ENCODE measurements at regions not wholly inside any gene's neighbourhood (a gene's known extent, or its start where the extent isn't known, plus 50 kb on each side); places are given as distances from the start of the nearest gene placed in this dataset.

DNA sequence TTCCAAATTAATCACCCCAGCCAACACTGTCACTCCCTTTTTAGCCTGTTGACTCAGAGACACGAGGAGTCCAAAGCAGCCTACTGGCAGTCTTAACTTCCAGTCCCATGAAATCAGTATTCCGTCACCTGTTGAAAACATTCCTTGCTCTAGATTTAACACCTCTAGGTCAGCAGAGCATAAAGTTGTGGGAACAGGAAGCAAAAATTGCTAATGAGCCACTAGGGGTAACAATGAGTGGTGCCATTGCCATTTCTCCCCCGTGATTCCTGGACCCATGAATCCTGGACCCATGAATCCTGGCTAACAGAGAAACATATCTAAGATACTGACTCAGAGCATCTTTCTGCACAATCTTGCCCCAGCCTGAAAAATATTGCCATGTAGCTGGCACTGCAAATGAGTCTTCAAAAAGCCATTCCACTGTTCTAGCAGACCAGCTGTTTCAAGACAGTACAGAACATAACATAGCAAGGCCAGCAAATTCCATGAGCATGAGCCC, 252.7 kb upstream of the PTER start:
- Histone ChIP-seq H3K4me3 (no peak overlapping the region), H3K4me1 (no peaks in the 10 kb centered on the region), H3K36me3 (no peaks in the 10 kb centered on the region), H3K27ac (no peak overlapping the region), H3K27me3 (no peaks in the 10 kb centered on the region), H3K9me3 (peaks cover 0 to 1% of the 10 kb centered on the region in 2 donors)
- TF ChIP-seq, protein P1, sequence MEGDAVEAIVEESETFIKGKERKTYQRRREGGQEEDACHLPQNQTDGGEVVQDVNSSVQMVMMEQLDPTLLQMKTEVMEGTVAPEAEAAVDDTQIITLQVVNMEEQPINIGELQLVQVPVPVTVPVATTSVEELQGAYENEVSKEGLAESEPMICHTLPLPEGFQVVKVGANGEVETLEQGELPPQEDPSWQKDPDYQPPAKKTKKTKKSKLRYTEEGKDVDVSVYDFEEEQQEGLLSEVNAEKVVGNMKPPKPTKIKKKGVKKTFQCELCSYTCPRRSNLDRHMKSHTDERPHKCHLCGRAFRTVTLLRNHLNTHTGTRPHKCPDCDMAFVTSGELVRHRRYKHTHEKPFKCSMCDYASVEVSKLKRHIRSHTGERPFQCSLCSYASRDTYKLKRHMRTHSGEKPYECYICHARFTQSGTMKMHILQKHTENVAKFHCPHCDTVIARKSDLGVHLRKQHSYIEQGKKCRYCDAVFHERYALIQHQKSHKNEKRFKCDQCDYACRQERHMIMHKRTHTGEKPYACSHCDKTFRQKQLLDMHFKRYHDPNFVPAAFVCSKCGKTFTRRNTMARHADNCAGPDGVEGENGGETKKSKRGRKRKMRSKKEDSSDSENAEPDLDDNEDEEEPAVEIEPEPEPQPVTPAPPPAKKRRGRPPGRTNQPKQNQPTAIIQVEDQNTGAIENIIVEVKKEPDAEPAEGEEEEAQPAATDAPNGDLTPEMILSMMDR (IDR thresholded peaks at IDR 0.05) = no peak
- DNase-seq (no peak), ATAC-seq (no peak)
- intact Hi-C loops (cut with DNase I) = no loop called here

- DNase-seq = no peak
- Histone ChIP-seq H3K36me3 (no peaks in the 10 kb centered on the region), H3K9me3 (peaks cover 0 to 1% of the 10 kb centered on the region in 2 donors), H3K4me3 (no peak overlapping the region), H3K27ac (no peak overlapping the region), H3K4me1 (no peaks in the 10 kb centered on the region), H3K27me3 (no peaks in the 10 kb centered on the region)
- ATAC-seq = no peak
- TF ChIP-seq, protein P1 (IDR thresholded peaks at IDR 0.05) = no peak
- intact Hi-C loops (cut with DNase I) = no loop called here
These were observed 251.9 kb upstream of the PTER start for GRCh38 chr10:16184906-16185305.

GRCh38 chr10:16186564-16186963, 250.2 kb upstream of the PTER start:
- H3K9me3 ChIP-seq = peaks cover 0 to 1% of the 10 kb centered on the region in 2 donors
- H3K4me1 ChIP-seq = no peaks in the 10 kb centered on the region
- DNase-seq (no peak), ATAC-seq (no peak)
- intact Hi-C loops (cut with DNase I) = no loop called here
- TF ChIP-seq, protein P1 (IDR thresholded peaks at IDR 0.05) = no peak
- no peaks in the 10 kb centered on the region for H3K36me3 ChIP-seq
- H3K27me3 ChIP-seq = no peaks in the 10 kb centered on the region
- H3K27ac ChIP-seq = no peak overlapping the region
- no peak overlapping the region for H3K4me3 ChIP-seq

- no peaks in the 10 kb centered on the region for H3K27me3 ChIP-seq
- intact Hi-C loops (cut with DNase I) = no loop called here
- H3K27ac ChIP-seq = no peak overlapping the region
- no peak for DNase-seq
- H3K9me3 ChIP-seq = peaks cover 0 to 1% of the 10 kb centered on the region in 2 donors
- ATAC-seq = no peak
- no peaks in the 10 kb centered on the region for H3K4me1 ChIP-seq
- TF ChIP-seq, protein P1 (IDR thresholded peaks at IDR 0.05) = no peak
- H3K36me3 ChIP-seq = no peaks in the 10 kb centered on the region
- H3K4me3 ChIP-seq = no peak overlapping the region
These were observed 249.6 kb upstream of the PTER start for GRCh38 chr10:16187161-16187560.

DNA sequence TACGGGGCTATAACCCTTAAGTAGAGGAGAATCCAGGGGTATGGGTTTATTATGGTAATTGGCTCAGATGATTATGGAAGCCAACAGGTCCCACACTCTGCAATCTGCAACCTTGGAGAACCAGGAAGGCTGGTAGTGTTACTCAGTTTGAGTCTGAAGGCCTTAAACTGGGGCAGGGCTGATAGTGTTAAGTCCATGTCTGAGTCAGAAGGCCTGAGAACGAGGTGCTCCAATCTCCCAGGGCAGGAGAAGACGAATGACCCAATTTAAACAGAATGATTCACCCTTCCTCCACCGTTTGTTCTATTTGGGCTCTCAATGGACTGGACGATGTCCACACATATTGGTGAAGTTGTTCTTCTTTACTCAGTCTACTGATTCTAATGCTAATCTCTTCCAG, 244.5 kb upstream of the PTER start:
- no peak overlapping the region for H3K4me3 ChIP-seq
- H3K9me3 ChIP-seq = no peaks in the 10 kb centered on the region
- no peaks in the 10 kb centered on the region for H3K4me1 ChIP-seq
- intact Hi-C loops (cut with DNase I) = no loop called here
- ATAC-seq (no peak), DNase-seq (no peak)
- H3K27me3 ChIP-seq = no peaks in the 10 kb centered on the region
- TF ChIP-seq, protein P1 (IDR thresholded peaks at IDR 0.05) = no peak
- H3K36me3 ChIP-seq = no peaks in the 10 kb centered on the region
- no peak overlapping the region for H3K27ac ChIP-seq
